Spleen (tissue), 7 donors: ENCODE measurements at regions not wholly inside any gene's neighbourhood (a gene's known extent, or its start where the extent isn't known, plus 50 kb on each side); places are given as distances from the start of the nearest gene placed in this dataset.

Experiments used
- POLR2A ChIP-seq, 3 donors: fragments of 450-650 bp; IDR thresholded peaks; one replicate each; pipeline ENCODE4 v1.5.1; 2017; ENCODE audit warnings: antibody characterized with exemption in 3 of 3, mild to moderate bottlenecking in 1 of 3
- POLR2AphosphoS5 ChIP-seq, 3 donors: sonication (generic); formaldehyde crosslinking; IDR thresholded peaks; one replicate each; pipeline ENCODE4 v1.5.1; 2017; ENCODE audit warnings: antibody characterized with exemption in 3 of 3
- TF ChIP-seq, protein P1 (sequence below), 11 experiments: fragments of 200-600 bp in 7 of 11; fragments of 450-650 bp in 4 of 11; sonication (generic) in 4 of 11; IDR thresholded peaks in 8 of 11; conservative IDR thresholded peaks in 3 of 11; 1 replicate in 7 of 11; 2 replicates in 4 of 11; pipeline versions ENCODE4 v1.4.0 to v1.8.0; 2016 to 2021; ENCODE audit warnings: antibody characterized with exemption in 11 of 11, inconsistent platforms in 4 of 11, mild to moderate bottlenecking in 1 of 11
- donor health status: DM: no; HTN: no; CAD: no; lungs with moderate emphysema.
- donor health status: DM: no; HTN: no; CAD: no.
- donor health status: DM: no; HTN: no; CAD: no.

DNA sequence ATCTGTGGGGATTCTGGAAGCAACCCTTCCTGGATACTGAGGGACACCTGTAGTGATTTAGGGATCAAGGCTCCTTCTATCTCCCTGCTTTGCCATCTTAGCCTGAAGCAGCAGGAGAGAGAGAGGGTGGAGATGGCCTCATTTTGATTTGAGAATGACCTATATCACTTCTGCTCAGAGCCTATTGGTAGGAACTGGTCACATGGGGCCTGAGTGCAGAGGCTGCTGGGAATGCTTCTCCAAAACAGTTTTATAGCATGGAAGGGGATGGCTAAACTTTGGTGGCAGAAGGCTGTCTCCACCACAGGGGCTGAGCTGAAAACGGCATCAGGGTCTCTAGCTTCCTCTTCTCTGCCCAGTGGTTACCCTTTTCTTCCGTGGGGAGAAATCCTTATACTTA, 105.8 kb downstream of the TBX19 start:
- TF ChIP-seq, protein P1, sequence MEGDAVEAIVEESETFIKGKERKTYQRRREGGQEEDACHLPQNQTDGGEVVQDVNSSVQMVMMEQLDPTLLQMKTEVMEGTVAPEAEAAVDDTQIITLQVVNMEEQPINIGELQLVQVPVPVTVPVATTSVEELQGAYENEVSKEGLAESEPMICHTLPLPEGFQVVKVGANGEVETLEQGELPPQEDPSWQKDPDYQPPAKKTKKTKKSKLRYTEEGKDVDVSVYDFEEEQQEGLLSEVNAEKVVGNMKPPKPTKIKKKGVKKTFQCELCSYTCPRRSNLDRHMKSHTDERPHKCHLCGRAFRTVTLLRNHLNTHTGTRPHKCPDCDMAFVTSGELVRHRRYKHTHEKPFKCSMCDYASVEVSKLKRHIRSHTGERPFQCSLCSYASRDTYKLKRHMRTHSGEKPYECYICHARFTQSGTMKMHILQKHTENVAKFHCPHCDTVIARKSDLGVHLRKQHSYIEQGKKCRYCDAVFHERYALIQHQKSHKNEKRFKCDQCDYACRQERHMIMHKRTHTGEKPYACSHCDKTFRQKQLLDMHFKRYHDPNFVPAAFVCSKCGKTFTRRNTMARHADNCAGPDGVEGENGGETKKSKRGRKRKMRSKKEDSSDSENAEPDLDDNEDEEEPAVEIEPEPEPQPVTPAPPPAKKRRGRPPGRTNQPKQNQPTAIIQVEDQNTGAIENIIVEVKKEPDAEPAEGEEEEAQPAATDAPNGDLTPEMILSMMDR (IDR thresholded peaks at IDR 0.05 in 8 of 11, conservative IDR thresholded peaks at IDR 0.05 in 3 of 11): no peak
- TF ChIP-seq POLR2A (IDR thresholded peaks at IDR 0.05): no peak
- no peak for TF ChIP-seq POLR2AphosphoS5 (IDR thresholded peaks at IDR 0.05)
